RKO (cell line): ENCODE measurements at regions not wholly inside any gene's neighbourhood (a gene's known extent, or its start where the extent isn't known, plus 50 kb on each side); places are given as distances from the start of the nearest gene placed in this dataset.
"Not testable (repeated sequence)": the region's sequence is repeated elsewhere in the genome, so short reads cannot be mapped to it uniquely, and the experiment has no call there.

Source experiments
- DNase-seq: peaks from one replicate; pipeline ENCODE4 v3.0.0-alpha.2; 2016; ENCODE audit warnings: low spot score

DNA sequence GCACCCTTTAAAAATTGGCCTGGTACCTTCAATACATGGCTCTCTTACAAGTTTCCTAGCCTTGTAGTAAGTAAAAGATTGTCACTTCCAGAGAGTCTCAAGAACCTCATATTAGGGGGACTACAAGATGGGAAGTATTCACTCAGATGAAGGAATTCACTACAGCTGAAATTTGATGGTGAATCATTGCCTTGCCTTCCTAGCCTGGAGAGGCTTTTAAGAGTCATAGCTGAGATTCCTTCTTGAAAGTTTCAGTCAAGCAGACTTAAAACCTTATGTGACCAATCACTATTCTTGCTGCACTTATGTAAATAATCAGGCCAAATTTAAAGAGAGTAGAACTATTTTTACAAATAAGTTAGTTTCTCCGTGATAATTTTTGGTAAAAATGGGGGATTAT, 451.6 kb downstream of the TRHDE start:
- DNase-seq = peak; percentile 8

DNA sequence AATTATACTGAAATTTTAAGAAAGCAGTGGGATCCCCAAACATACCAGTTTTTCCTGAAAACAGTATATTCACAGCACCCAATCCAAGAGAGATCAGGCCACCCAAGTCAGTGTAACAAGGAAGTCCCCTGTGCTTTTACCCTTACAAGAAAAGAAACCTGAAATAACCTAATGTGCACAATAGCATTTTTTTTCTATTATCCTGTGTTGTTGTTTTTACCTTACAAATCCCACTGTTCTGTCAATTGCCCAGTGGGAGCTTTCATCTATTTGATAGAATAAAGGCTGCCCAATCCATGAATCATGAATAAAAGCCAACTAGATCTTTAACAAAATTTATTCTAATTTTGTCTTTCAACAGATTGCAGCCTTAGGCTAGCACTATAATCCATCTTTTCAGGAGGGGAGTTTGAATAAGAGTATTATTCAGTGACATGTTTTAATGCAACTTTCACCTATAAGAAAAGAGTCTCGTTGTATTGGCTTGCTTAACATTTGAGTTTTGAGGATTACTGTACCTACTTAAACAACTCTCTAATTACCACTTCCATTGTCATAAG, 457.4 kb downstream of the TRHDE start:
- DNase-seq = no peak

- DNase-seq = no peak
Observed at GRCh38 chr12:72734581-72734980, 462.4 kb downstream of the TRHDE start.

DNA sequence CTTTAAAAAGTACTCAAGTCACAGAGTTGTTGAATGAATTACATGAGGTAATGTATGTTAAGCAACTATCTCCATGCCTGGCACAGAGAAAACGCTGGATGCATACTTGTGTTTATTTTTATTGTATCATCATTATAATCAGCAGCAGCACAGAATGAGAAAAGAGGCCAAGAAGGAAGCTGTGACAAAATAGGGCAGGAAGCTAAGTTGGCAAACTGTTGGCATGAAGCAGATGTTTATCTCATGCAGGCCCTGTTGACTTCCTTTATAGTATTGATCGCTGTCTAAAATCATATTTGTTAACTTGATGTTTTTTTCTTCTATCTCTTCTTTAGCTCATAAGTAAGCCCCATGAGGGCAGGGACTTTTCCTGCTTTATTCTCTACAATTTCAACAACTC, 466.6 kb downstream of the TRHDE start:
- no peak for DNase-seq

GRCh38 chr12:72740064-72740463, 467.9 kb downstream of the TRHDE start:
- no peak for DNase-seq

- no peak for DNase-seq
Observed at GRCh38 chr12:72742568-72742967, 470.4 kb downstream of the TRHDE start.

- DNase-seq = no peak
Observed at GRCh38 chr12:72746048-72746447, 473.9 kb downstream of the TRHDE start.

DNA sequence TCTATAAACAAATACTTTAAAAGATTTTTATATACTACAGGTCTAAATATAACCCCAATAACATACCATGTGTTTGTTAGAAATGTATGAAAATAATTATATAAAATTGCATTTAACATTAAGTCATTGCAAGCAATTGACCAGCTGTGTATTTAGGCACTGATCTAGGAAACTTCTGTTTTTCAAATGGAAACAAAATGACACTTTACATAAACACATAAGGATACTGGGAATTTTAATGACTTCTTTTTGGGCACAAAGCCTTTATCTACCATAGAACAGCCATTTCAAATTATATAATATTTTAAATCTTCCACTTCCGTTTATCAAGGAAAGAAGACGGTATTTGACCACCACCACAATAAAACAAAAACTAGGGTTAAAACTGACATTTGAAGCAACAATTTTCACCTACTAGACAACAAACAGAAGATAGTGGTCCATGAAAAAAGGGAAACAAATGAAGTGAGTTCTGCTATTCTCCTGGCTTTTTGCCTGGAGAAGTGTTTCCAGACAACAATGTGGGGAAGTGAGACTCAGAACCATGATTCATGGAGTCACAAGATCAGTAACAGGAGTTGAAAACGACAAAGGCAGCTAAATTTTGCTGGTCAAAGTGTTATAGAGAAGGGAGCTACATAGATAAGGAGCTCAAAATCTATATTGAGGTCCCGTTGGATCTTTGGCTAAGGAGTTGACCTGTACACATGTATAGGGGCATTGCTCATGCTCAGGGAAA, 475.1 kb downstream of the TRHDE start:
- no peak for DNase-seq

GRCh38 chr12:72748971-72749370, 476.8 kb downstream of the TRHDE start:
- DNase-seq = no peak

- DNase-seq = no peak
Observed at GRCh38 chr12:72753571-72753970, 481.4 kb downstream of the TRHDE start.

DNA sequence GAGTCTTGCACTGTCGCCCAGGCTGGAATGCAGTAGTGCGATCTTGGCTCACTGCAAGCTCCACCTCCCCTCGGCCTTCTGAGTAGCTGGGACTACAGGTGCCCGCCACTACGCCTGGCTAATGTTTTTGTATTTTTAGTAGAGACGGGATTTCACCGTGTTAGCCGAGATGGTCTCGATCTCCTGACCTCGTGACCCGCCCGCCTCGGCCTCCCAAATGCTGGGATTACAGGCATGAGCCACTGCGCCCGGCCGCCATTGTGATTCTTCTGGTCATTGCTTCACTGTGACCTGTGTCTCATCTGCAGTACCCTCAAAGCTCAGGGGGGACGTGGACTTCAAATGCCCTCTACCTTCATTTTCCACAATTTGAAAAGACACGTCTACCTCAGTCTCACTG, 481.9 kb downstream of the TRHDE start:
- not testable (repeated sequence) for DNase-seq

DNA sequence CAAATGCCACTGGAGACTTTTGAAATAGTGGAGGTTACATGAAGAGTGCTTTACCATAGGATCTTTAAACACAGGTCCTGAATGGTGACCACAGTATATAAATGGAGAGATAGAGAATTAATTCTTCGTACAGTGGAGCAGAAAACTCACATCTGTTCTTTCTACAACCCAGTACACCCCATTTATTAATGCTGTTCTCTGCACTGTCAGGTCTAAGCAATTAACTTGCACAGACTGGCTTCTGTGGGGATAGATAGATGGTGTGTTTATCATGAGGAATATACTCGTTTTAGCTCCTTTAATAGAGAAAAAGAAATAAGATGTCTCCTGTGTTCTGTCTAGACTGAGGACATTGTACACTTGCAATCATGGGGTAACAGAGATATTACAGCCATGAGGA, 494.3 kb downstream of the TRHDE start:
- DNase-seq = no peak

DNA sequence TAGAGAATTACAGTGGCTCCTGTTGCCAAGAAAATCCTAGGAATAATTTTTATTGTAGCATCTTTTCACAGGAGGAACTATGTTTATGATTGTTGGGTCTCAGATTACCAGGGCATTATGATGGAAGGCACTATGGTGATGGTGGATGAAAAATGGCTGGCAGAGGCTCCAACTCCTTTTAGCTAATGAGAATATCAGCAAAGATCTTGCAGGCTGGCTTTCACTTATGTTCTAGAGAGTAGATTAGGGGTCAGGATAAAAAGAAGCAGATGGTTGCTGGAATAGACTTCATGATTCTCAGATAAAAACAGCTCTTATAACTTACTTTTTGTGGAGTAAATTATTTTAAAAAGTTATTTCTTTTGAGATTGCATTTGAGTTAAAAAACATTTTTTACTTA, 501.9 kb downstream of the TRHDE start:
- no peak for DNase-seq

DNA sequence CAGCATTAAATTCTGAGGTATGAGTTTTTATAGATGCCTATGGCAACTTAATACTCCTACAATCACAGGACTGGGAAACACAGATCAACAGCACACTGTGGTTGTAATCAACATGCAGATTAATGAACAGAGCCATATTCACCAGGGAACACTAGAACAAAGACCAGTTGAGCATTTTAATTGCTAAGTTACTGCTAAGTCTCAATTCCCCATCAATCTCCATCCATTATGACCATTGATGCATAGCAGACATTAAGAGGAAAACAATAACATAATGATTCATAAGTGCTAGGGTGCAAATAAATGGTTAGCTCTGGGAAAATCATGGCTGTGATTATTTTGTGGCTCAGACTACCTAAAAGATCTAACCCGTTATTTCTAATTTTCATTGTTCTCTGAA, 505.6 kb downstream of the TRHDE start:
- DNase-seq = no peak

- DNase-seq = peak; percentile 31
Observed at GRCh38 chr12:72790273-72790672, 518.1 kb downstream of the TRHDE start.

- no peak for DNase-seq
Observed at GRCh38 chr12:72792889-72793288, 520.7 kb downstream of the TRHDE start.

DNA sequence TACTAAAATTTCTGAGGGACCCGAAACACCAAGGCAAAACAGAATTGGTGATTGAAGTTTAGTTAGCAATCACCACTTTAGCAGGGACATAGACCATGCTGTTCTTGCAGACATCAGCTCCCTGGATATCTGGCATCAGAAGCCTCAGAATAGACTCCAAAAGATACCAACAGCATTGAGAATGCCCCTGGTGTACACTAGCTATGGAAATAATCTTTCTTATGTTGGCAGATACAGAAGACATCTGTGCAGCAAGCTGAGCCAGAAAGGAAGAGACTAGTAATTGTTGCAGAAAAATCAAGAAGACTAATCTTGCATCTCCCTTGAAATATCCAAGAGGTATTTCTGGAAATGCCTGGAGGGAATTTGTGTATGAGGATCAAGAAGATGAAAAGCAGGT, 521.6 kb downstream of the TRHDE start:
- no peak for DNase-seq

DNA sequence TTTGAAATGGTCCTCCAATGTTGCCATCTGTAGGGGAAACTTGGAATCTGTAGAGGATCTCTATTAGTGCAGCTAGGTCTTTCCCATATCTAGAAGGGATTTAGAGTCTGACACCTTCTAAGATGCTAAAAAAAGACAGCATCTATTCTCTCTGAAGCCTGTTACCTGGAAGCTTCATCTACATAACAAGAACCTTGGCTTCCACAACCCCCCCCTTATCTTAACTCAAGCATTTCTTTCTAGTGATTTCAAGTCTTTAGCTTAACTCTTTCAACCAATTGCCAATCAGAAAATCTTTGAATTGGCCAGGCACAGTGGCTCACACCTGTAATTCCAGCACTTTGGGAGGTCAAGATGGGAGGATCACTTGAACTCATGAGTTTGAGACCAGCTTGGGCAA, 543.3 kb downstream of the TRHDE start:
- DNase-seq = no peak

- no peak for DNase-seq
Observed at GRCh38 chr12:72828662-72829324, 556.6 kb downstream of the TRHDE start.

- DNase-seq = no peak
Observed at GRCh38 chr12:72829838-72830237, 557.7 kb downstream of the TRHDE start.

- no peak for DNase-seq
Observed at GRCh38 chr12:72832024-72832423, 559.9 kb downstream of the TRHDE start.

DNA sequence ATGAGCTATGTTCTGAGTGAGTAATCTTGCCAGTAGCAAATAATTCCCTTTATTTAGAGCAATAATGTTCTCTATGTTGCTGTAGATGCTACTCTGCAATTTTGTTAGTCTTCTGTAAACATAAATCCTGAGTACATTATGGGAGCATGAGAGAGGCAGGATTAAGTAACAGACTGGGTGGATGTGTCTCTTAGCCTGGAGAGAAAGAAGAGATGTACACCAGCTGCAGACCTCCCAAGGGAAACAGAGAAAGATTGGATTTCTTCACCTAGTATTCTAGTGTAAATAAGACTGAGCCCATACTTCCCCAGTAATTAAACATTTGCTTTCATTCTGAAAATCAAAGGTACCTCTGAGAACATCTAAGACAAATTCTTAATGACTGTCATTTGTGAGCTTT, 564.0 kb downstream of the TRHDE start:
- DNase-seq = no peak

DNA sequence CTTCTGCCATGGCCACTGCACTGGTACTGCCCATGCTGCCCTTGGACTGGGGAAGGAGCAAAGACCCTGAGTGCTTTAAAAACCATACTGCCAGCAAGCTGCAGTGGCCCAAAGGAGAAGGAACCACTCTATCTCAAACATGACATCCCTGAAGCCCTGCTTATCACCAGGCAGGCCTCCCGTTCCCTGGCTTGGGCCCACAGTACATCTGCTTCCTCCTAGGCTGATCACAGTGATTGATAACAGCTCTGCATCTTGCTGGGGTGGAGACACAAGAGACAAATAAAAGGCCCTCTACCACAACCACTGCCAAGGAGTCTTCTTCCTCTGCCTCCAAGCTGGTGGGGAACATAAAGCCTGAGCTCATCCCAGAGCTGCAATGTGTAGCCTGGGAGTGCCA, 567.5 kb downstream of the TRHDE start:
- DNase-seq = no peak

DNA sequence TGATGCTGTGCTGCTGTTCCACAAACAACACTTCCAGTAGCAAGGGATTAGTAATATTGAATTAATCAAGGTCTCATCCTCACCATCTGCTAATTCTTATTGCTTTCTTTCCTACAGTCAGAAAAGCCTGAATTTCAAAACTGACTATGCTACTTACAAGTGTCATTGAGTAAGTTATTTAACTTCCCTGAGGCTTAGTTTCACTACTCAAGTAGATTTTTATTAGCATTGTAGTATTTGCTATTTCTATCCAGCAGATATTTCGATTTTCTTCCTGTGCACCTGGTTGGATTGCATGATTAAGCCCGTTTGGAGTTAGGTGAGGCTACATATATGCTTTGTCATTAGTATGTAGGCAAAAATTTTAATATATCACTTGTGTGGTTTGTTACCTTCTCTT, 591.5 kb downstream of the TRHDE start:
- DNase-seq = no peak
